ENCODE measurements at regions not wholly inside any gene's neighbourhood (a gene's known extent, or its start where the extent isn't known, plus 50 kb on each side); places are given as distances from the start of the nearest gene placed in this dataset.

DNA sequence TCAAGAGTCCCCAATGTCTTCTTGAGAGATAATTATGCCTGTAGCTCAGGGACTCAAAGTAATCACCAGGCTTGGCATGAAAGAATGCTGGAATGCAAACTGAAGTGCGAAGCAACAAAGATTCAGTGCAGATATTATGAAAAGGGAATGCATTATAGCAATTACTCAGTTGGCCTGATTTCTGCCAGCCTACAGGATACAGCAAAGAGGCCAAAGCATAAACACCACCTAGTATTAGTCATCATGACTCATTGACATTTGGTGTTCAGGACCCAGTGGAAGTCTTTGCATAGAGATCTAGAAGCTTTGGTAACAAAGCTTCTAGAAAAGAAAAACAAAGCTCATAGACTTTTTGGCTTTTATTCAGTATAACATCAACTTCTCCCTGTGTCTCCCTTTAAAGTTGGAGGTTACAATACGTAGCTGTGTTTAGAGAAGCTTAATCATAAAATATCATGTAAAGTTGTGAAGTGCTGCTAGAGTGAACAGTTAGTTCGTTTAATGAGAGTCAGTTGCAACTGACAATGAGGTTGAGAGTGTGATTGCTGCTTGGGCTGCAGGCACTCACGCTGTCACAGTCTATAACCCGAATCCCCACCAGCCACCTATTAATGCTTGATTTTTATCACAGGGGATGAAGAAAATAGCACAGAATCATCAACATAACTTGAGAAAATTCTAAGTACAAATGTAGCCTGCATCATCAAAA, 932.7 kb downstream of the TFAP2A start:
- DNase-seq (ENCODE audit: low spot score), result no peak

DNA sequence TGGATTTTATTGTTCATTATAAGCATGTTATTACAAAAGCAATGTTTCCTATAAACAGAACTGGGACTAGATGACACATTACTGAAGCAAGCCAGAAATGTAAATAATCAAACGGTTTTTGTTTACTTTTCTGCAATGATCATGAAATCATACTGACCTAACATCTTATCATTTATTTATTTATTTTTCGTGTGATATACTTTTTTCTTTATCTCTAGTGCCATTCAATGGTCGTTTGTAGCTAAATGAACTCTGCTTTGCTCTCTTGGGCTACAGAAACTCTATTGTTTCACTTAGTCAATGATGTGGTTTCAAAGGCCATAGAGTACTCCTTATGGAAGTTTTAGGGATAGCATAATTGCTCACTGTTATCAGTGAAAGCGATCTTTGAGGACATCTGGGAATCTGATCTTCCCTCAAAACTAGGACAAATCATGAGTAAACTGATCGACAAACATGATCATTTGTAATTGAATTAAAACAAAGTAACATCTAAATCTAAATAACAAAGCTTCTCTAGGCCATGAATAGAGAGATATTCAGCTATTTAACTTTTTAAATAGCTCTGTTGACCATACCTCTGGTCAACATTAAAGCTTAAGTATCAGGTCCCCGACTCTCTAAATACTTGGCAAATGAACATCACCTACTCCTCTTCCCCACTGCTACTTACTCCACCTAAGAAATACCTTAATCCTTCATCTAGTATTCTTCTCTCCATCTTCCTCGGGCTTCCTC, 933.4 kb downstream of the TFAP2A start:
- DNase-seq (ENCODE audit: low spot score), result no peak

DNA sequence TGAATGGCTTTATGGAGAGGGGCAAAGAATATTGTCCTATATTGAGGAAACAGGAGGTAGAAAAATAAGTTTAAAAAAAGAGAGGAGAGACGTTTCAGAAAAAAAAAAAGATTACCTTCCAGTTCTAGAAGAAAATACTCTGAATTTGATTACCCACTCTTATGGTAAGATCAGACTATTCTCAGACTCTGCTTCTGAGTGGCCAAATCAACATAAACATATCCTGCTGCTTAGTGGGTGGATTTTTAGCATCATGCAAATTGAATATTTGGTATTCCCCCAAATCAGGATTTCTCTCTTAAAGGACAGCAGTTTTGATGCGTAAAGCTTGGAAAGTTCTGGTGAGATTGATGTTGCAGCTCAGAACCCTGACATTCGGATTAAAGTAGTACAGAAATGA, 946.6 kb downstream of the TFAP2A start:
- no peak for DNase-seq (ENCODE audit: low spot score)

DNA sequence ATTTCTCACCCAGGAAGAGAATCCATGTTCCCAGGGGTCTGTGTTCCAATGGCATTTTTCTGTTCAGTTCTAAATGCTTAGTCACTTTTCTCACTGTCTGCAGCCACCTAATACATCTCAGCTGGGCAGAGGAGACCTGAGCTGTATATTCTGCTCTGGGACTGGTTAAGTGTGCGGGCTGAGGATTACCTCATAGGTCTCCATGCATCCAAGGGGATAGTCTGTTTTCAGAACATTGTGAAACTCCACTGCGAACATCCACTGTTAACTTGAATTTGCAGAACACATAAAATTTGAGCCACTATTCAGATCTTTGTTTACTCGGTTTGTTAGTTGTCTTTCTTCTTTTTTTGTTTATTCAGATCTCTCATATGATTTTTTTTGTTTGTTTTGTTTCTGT, 947.1 kb downstream of the TFAP2A start:
- no peak for DNase-seq (ENCODE audit: low spot score)

DNA sequence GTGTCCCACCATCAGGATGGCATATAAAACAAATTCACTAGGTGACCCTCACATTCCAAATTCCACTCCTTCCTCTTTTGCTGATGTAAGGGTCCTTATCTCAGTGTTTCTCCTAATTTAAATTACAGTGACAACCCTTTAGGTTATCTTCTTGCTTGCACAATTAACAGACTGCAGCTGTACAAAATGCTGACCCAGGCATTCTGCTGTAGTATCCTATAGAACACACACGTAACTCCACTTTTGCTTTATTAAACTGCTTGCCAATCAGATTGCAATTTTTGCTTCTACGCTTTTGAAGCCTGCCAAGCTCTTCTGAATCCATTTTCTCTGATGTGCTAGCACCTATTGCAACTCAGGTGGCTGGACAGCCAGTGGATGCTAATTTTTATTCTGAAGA, 950.3 kb downstream of the TFAP2A start:
- DNase-seq (ENCODE audit: low spot score), result no peak

DNA sequence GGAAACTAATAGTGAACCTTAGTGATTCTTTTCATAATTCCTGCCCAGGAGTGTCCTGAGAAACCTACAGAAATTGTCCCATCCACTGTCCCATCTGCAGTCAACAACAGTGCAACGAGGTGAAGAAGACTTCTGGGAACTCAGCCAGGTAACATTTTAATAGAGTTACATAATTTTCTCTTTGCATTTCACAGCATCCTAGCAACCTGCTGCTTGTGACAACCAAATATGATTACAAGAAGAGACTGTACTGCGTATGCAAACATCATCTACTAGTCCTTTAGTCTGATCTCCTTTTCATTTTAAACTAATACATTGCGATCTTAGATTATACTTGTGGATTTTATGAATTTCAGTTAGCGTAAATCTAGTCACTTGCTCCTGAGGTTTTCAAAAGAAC, 951.6 kb downstream of the TFAP2A start:
- DNase-seq (ENCODE audit: low spot score), result no peak

DNA sequence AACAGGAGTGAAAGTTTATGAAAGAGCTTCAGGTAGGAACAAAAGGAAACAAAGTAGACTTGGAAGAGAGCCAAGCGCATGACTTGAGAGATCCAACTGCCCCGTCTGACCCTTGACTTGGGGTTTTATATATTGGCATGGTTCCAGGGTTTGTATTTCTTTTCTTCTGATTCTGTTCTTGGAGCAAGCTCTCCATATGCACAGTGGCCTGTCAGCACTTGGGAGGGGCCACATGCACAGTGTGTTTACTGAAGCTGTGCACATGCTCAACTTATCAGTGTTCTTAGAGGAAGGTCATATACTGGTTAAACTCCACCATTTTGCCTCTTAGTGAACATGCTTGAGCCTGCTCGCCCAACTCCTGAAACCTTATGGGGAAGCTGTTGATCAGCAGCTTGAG, 953.7 kb downstream of the TFAP2A start:
- DNase-seq (ENCODE audit: low spot score), result no peak

DNA sequence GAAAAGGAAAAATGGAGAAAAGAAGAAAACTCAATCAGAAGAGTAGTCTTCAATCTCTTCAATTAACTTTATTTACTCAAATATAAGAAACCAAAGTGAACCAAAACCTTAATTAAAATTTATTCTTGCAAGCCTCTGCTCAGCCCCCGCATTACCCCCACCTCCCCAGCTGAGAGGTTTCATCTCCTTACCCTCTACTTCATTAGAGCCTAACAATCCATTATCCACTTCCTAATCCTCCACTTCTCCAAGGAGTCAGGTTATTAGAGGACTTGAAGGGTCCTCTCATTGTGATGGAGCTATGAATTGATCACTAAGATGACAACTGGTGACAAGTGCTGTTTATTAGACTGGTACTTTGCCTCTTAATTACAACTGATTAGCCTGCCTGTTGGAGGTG, 956.5 kb downstream of the TFAP2A start:
- DNase-seq (ENCODE audit: low spot score), result no peak

DNA sequence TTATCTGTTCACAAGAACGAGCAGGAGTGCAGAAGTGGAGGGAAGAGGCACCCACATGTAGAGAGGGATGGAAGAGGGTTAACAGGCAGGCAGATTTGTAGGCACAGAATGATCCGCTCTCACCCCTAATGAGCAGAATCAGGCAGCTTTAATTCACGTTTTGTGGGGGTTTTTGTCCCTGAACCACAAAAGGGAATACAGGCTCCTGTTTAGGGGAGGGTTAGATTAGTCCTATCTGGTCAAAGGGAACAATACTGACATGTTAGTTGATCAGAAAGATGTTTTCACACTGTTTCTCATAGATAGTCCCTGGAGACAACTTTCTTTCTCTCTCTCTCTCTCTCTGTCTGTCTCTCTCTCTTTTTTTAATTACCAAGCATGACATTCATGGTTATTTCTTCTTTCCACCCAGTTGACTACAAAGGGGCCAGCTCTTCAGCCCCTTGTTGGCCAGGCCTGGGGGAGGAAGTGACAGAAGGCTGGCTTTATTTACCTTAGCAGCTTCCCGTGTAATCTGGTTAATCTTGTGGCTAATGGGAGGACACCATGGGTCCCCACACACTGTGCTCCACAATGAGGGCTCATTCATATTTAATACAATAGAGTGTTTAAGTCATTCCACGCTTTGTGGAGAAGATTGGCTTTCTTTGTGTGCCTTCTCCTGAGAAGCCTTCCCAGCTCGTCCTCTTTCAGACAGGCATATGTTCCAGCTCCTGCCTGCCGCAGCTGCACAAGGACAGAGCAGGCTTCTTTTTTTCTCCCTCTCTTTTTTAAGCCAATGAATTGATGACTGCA, 958.8 kb downstream of the TFAP2A start:
- DNase-seq (ENCODE audit: low spot score), result no peak

DNA sequence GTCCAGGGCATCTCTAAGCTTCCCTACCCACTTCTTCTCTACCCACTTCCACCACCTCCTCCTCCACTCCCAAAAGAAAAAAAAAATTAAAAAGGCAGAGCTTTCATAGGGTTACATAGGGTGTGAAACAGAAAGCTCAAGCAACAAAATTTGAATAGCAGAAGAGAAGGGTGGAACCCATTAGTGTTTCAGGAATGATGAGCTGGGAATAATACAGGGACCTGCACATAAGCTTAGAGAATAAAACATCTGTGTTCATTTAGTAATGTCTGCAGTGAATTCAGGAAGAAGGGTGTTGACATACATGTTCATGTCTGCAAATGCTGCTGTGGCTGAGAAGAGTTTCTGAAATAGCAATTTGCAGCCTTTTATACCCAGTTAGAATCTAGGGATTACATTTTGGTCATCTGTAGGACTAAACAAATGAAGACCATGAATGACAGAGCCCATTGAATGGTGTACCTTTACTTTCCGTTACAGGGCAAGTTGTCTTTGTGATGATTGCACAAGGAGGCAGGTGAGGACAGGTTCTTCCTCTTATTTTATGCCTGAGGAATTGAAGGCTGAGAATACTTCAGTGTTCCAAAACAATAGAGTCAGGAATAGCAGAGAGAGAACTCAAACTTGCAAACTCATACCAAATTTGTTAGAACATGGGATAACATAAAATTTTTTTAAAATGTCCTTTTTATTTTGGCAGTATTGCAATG, 975.1 kb downstream of the TFAP2A start:
- no peak for DNase-seq (ENCODE audit: low spot score)

DNA sequence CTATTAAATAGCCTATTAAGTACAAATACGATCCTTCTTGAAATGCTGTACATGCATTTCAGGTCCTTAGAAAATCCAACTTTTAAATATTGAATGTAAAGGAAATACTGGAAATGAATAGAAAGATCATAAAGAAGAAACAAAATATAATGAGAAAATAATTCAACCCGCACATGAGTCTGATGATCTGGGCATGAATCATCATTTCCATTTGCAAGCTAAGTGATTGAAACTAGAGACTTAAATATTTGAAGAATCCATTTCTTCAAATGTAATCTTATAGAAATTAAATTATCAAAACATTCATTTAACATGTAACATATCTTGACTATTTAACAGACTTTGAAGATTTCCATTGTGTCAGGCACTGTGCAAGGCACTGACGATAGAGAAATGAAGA, 977.0 kb downstream of the TFAP2A start:
- no peak for DNase-seq (ENCODE audit: low spot score)

DNA sequence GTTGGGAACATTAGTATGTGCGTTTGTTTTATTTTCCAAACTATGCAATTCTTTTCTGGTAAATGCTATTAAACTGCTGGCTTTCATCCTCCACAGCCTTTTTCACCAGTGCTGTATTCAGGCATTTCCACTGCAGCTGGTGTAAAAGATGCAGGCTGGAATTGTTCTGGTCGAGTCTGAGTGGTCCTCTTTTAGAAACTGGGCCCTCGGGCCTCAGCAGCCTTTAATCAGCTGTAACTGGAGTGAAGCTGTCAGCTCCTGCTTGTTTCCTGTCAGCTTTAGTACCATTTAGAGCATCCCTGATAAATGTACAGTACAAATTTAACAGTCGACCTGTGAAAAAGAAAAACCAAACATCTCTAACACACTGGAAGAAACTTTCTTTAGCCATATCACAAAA, 979.6 kb downstream of the TFAP2A start:
- no peak for DNase-seq (ENCODE audit: low spot score)

DNA sequence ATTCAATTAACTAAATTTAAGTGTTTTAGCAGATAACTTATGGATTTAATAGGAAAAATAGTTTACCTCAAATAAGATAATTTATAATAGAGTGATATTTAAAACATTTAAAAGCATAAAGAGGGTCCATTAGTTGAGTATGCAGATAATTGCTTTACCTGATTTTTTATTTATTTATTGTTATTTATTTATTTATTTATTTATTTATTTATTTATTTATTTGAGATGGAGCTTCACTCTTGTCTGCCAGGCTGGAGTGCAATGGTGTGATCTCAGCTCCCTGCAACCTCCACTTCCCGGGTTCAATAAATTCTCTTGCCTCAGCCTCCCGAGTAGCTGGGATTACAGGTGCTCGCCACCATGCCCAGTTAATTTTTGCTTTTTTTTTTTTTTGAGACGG, 982.9 kb downstream of the TFAP2A start:
- no peak for DNase-seq (ENCODE audit: low spot score)

DNA sequence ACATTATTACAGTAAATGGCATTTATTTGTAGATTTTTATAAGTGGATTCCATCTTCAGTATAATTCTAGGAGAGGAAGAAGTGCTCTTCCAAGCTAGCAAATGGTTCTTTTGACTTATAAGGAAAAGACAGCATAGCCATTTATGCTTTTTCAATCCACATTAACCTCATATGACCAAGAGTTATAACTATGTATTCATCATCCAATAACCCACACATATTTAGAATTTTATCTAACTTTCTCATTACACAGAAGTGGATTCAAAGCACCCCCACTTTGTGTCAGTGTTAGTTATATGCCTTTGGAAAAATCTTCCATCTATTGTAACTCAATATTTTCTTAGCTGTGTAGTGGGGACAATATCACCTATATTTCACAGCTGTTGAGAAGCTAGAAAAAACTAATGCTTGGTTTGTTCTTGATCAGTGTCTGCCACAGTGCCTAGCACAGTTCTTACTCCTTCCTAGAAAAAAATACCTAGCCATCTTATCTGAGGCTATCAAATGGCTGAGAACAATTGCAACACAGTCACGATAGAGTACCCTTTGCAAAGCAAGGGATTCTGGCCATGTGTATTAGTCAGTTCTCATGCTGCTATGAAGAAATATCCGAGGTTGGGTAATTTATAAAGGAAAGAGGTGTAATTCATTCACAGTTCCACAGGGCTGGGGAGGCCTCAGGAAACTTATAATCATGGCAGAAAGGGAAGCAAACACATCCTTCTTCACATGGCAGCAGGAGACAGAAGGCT, 986.3 kb downstream of the TFAP2A start:
- no peak for DNase-seq (ENCODE audit: low spot score)

DNA sequence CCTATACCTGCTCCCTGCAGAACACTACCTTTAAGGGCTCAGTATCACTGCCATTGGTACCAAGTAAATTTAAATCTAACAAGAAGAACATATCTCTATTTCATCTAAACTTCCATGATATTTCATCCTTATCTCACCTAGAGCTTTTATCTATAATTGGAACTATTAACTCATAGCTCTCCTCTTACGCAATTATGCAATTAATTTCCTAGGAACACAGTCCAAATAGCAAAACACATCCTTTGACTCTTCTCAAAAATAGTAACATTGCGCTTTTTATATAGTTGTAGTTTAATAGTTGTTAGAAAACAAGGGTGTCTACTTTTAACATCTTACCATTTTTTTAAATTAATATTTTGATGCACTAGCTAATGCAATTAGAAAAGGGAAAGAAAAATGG, 986.8 kb upstream of the SLC35B3 start:
- no peak for DNase-seq (ENCODE audit: low spot score)

DNA sequence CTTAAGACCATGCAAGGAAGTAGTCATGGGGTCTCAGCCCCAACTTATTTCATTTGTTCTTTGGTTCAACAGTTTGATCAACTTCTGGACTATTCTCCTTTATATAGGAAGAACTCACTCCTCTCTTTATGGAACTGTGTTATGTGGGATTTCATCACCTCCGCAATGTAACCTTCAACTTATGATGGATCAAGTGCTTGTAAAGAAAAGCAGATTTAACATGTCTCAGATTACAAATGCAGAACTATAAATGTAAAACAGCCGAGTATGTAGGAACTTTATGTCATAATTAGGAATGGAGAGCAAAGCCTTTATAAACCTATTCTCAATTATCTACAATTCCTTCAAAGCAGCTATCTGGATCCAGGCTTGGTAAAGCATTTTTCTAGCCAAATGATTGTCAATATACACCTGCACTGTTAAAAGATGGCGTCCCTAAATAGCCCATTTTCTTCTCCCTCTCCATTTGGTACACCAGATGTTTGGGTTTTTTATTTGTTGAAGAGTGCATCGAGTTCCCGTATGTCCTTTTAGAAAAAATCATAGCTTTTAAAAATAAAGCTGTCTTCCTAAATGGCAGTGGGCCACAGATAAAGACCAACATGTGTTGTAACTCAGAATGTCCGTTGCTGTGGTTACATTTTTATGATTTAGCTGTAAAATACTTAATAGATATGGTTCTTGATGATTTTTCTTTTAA, 985.1 kb upstream of the SLC35B3 start:
- no peak for DNase-seq (ENCODE audit: low spot score)

DNA sequence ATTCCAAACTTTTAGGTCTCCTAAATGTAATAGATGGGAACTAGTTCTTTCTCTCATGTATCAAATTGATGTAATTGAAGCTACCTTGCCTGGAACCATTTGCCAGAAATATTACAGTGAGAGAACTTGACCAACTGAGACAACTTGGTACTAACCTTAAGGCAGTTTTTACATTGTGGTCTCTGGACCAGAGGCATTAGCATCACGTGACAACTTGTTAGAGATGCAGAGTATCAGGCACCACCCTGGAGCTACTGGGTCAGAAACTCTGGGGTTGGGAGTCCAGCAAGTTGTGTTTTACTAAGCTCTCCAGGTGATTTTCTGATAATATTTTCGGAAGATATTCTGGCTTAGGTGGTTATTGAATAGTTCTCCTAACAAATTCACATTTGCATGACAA, 982.1 kb upstream of the SLC35B3 start:
- DNase-seq (ENCODE audit: low spot score), result no peak

DNA sequence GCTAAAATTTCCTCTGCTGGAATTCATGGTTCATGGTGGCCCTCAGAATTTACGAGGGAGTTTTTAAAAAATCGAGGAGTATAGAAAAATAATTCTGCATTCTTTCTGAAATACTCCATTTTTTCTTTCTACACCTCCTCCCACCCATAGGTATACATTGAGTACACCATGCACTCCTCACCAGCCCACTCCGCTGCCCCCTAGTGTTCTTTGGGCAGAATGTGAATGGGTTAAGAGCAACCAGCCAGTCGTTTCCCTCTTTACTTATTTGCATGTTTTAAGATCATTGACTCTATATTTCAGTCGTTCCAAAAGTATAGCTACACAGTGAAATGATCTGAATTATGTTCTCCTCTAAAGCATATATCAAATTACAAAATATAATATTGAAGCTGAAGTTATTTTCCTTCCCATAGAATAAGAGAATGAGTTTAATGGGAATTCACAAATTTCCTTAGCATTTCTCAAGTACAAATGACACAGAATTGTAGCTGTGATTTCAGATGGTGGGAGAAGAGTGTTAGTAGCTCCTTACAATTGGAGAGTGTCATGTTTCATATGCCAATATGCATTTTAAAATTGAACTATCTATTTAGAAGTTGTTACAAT, 977.7 kb upstream of the SLC35B3 start:
- DNase-seq (ENCODE audit: low spot score), result no peak

DNA sequence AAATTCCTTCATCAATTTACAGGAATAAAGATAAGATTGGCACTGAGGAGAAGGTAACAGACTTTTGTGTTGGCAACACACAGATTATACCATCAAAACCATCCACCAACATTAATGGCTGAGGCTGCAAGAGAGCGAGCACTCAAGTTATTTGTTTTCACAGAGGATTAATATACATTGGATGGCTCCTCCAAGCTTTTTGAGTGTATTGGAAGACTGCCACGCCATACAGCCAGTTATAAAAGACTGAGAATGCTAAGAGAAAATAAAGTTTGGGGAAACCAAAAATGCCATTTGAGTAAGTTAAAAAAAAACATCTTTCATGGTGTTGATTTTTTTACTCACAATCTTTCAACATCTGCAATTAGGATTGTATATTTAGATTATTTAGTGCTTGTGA, 973.8 kb upstream of the SLC35B3 start:
- no peak for DNase-seq (ENCODE audit: low spot score)

DNA sequence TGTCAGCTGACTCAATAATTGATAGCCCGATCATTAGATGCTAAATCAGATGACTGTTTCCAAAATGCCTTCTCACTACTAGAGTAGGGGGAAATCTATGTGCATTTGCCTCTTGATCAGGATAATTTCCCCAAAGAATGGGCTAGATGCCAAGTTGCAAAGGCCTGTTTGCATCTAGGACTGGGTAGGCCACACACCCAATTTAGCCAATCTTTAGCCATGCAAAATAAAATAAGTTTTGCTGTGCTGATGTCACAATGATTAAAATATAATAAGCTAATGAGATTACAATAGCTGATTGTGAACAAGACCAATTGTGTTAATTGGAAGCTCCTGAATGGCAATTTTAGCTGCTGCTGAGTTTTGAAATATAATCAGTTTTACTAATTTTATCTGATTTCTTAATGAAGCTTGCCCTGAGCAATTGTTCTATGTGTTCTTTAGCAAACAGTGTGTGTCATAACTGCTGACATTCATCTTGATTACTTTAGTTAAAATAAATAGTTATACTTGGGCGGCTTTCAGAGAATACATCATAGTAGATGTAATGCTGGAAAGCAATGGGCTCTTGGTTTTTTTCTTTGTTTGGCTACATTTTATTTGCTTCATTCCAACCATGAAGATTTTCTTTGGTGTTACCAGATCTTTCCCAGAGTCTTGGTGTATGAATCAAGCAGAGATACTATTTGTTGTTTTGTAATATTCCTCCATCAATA, 973.2 kb upstream of the SLC35B3 start:
- no peak for DNase-seq (ENCODE audit: low spot score)
